Activated CD8-positive, alpha-beta memory T cell treated with anti-CD3 and anti-CD28 coated beads, Interleukin-2, amount 10 ng/mL, durations not matched to agents 7 days and 5 days (primary cell): ENCODE measurements at regions not wholly inside any gene's neighbourhood (a gene's known extent, or its start where the extent isn't known, plus 50 kb on each side); places are given as distances from the start of the nearest gene placed in this dataset.
"Not testable (repeated sequence)": the region's sequence is repeated elsewhere in the genome, so short reads cannot be mapped to it uniquely, and the experiment has no call there.

ENCODE experiments used
- ATAC-seq: fragments of 150-1000 bp; cut with Tn5 transposase; one replicate; pipeline ENCODE4 v1.10.0; 2021; ENCODE audit warnings: moderate library complexity
- CTCF ChIA-PET: fragments of 350-600 bp; sonication (Branson Sonifier 250); formaldehyde crosslinking; loops from one replicate; lab custom pipeline; 2021; ENCODE audit warnings: antibody characterized with exemption; lab: Charles Lee
- DNase-seq: peaks from one replicate; pipeline ENCODE4 v3.0.0-alpha.2; 2020
- H3K27ac Mint-ChIP-seq: one replicate; pipeline ENCODE4 v1.8.0; 2021; ENCODE audit warnings: mild to moderate bottlenecking, mixed read lengths
- H3K27me3 Mint-ChIP-seq: one replicate; pipeline ENCODE4 v1.8.0; 2021; ENCODE audit warnings: mixed read lengths
- H3K36me3 Mint-ChIP-seq: one replicate; pipeline ENCODE4 v1.8.0; 2021; ENCODE audit warnings: mild to moderate bottlenecking, mixed read lengths
- H3K4me1 Mint-ChIP-seq: one replicate; pipeline ENCODE4 v1.8.0; 2021; ENCODE audit warnings: mixed read lengths
- H3K4me3 Mint-ChIP-seq: one replicate; pipeline ENCODE4 v1.8.0; 2021; ENCODE audit warnings: mild to moderate bottlenecking, moderate library complexity, mixed read lengths
- H3K9me3 Mint-ChIP-seq: one replicate; pipeline ENCODE4 v1.8.0; 2022; ENCODE audit warnings: low read depth, mixed read lengths

- no peaks in the 10 kb centered on the region for H3K4me1 Mint-ChIP-seq
- no peak overlapping the region for H3K27ac Mint-ChIP-seq
- DNase-seq (no peak), ATAC-seq (no peak)
- no peak overlapping the region for H3K4me3 Mint-ChIP-seq
- H3K36me3 Mint-ChIP-seq: peaks cover 47% of the 10 kb centered on the region
- no peaks in the 10 kb centered on the region for H3K27me3 Mint-ChIP-seq
- CTCF ChIA-PET: interaction anchor here (1.2 kb wide), 1 partner anchor 22 kb away, joined by 3 read pairs; no protein-coding TSS in a partner anchor
- peaks cover 22% of the 10 kb centered on the region for H3K9me3 Mint-ChIP-seq
Measured at GRCh38 chr7:130853503-130854279, 119.7 kb upstream of the KLF14 start.

GRCh38 chr7:130854481-130854880 lies 120.5 kb upstream of the KLF14 start:
- H3K27ac Mint-ChIP-seq: no peak overlapping the region
- ATAC-seq (no peak), DNase-seq (no peak)
- H3K27me3 Mint-ChIP-seq: no peaks in the 10 kb centered on the region
- H3K4me3 Mint-ChIP-seq: no peak overlapping the region
- H3K9me3 Mint-ChIP-seq: peaks cover 26% of the 10 kb centered on the region
- H3K4me1 Mint-ChIP-seq: no peaks in the 10 kb centered on the region
- peaks cover 55% of the 10 kb centered on the region for H3K36me3 Mint-ChIP-seq
- CTCF ChIA-PET: no interaction called here

DNA sequence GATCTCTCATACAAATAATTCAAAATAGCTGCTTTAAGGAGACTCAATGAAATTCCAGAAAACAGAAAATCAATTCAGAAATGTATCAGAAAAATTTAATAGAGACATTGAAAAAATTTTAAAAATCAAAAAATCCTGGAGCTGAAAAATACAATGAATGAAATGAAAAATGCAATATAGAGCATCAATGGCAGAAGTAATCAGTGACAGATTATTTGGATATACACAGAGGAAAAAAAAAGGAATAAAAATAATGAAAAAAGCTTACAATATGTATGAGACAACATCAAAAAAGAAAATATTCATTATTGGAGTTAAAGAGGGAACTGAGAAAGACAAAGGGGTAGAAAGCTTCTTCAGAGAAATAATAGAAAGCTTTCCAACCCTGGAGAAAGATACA lies 122.9 kb upstream of the KLF14 start:
- no peaks in the 10 kb centered on the region for H3K27me3 Mint-ChIP-seq
- no peaks in the 10 kb centered on the region for H3K4me1 Mint-ChIP-seq
- DNase-seq: no peak
- ATAC-seq: no peak
- H3K4me3 Mint-ChIP-seq: no peak overlapping the region
- H3K27ac Mint-ChIP-seq: no peak overlapping the region
- peaks cover 78% of the 10 kb centered on the region for H3K36me3 Mint-ChIP-seq
- CTCF ChIA-PET: no interaction called here
- peaks cover 38% of the 10 kb centered on the region for H3K9me3 Mint-ChIP-seq

DNA sequence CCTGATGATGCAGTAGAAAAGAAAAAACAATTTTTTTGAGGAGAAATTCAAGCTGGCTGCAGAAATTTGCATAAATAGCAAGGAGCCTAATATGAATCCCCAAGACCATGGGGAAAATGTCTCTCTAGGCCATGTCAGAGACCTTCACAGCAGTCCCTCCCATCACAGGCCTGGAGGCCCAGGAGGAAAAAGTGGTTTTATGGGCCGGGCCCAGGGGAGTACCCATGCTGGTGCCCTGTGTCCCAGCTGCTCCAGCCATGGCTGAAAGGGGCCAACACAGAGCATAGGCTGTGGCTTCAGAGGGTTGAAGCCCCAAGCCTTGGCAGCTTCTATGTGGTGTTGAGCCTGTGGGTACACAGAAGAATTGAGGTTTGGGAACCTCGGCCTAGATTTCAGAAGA lies 126.8 kb upstream of the KLF14 start:
- H3K9me3 Mint-ChIP-seq: peaks cover 47% of the 10 kb centered on the region
- not testable (repeated sequence) for ATAC-seq

DNA sequence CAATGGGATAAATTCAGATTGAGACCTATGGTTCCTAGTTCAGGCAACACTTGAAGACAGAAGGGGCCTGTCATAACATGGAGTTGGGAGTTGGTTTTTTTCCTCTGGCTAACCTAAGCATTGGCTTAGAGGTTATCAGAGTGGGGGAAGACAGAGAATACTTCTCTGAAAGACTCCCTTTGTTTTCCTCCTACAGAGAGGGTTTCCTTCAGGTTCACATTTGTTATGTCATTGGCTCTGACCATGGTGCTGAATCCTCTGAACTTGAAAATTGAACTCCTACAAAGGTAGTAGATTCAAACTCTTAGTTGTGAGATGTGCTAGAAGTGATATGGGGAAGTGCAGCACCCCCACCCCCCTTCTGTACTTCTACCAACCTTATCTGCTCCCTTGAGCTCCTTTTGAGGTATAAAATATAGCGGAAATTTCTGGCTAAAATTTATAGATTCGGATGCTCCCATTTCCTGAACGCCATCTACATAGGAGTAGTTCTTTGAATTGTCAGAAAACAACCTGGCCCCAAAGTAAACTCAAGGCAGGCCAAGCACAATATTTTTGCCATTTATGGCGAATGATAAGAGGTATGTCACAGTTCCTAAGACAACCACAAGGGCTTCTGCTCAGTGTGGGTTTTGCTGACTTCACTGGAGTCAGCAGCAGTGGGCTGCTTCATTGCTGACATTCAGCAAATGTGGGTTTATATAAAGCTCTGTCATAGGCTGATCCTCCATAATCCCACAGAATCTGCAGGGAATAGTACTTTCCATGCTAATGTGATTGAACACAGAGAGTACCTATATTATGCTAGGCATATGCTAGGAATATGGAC lies 131.6 kb upstream of the KLF14 start:
- DNase-seq: no peak
- no peak overlapping the region for H3K27ac Mint-ChIP-seq
- CTCF ChIA-PET: no interaction called here
- H3K27me3 Mint-ChIP-seq: no peaks in the 10 kb centered on the region
- peak; percentile 27 for ATAC-seq
- no peaks in the 10 kb centered on the region for H3K4me1 Mint-ChIP-seq
- H3K36me3 Mint-ChIP-seq: peaks cover 80% of the 10 kb centered on the region
- H3K9me3 Mint-ChIP-seq: peaks cover 15% of the 10 kb centered on the region
- no peak overlapping the region for H3K4me3 Mint-ChIP-seq

More for the DNA sequence above, 126.8 kb upstream of the KLF14 start:
- H3K4me3 Mint-ChIP-seq, H3K4me1 Mint-ChIP-seq, H3K27ac Mint-ChIP-seq, H3K27me3 Mint-ChIP-seq, CTCF ChIA-PET, DNase-seq: not testable (repeated sequence)
- peaks cover 96% of the 10 kb centered on the region for H3K36me3 Mint-ChIP-seq

DNA sequence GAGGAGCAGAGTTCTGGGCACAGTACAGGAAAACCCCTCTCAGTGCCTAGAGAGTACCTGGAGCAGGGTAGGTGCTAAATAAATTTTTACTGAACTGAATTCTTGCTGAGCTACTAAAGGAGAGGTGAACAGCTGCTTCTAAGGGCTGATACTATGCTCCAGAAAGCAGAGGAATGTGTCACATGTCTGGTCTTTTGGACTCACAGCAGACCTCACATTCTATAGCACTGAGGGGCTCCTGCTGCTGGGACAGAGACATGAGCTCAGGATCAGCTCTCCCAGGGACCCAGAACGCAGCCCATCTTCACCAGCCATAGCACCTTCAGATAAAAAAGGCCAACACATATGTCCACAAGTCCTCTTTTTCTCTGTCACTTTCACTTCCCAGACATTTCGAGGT lies 133.0 kb upstream of the KLF14 start:
- H3K4me3 Mint-ChIP-seq: no peak overlapping the region
- no peaks in the 10 kb centered on the region for H3K4me1 Mint-ChIP-seq
- H3K27me3 Mint-ChIP-seq: no peaks in the 10 kb centered on the region
- no peak overlapping the region for H3K27ac Mint-ChIP-seq
- peaks cover 70% of the 10 kb centered on the region for H3K36me3 Mint-ChIP-seq
- CTCF ChIA-PET: interaction anchor here (1.4 kb wide), 1 partner anchor 9 kb away, joined by 4 read pairs; no protein-coding TSS in a partner anchor
- ATAC-seq: no peak
- H3K9me3 Mint-ChIP-seq: peaks cover 9% of the 10 kb centered on the region
- DNase-seq: no peak

DNA sequence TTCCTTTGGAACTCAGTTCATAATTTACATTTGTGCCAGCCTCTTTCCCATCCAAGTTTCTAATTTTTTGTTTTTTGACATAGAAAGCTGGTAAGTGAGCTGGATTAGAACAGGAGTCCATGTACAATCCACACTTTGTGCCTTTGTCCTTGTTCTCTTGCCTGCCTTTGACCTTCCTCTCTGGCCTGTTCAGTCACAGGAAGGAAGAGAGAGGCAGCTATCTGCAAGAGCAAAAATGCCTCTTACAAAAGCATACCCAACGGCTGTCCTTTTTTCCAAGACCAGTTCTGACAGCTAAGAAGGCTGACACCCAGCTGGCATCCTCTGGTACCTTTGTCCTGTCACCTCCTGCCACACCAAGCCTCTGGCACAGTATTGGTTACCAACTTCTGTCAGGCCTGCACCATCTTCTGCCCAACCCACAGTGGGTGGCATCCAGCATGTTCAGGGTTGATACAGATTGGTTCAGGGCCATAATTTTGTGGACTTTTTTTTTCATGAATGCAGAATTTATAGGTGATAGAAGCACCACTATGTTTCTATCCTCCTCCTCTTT lies 133.7 kb upstream of the KLF14 start:
- Mint-ChIP-seq H3K27ac (no peak overlapping the region), H3K27me3 (no peaks in the 10 kb centered on the region), H3K4me3 (no peak overlapping the region), H3K9me3 (peaks cover 8% of the 10 kb centered on the region), H3K36me3 (peaks cover 69% of the 10 kb centered on the region), H3K4me1 (no peaks in the 10 kb centered on the region)
- CTCF ChIA-PET: interaction anchor here (1.4 kb wide), 1 partner anchor 8 kb away, joined by 4 read pairs; no protein-coding TSS in a partner anchor
- ATAC-seq (no peak), DNase-seq (no peak)

- CTCF ChIA-PET: interaction anchor here (1.4 kb wide), 1 partner anchor 8 kb away, joined by 4 read pairs; no protein-coding TSS in a partner anchor
- H3K4me1 Mint-ChIP-seq: no peaks in the 10 kb centered on the region
- no peaks in the 10 kb centered on the region for H3K27me3 Mint-ChIP-seq
- peaks cover 67% of the 10 kb centered on the region for H3K36me3 Mint-ChIP-seq
- ATAC-seq: no peak
- no peak overlapping the region for H3K27ac Mint-ChIP-seq
- peaks cover 8% of the 10 kb centered on the region for H3K9me3 Mint-ChIP-seq
- no peak for DNase-seq
- no peak overlapping the region for H3K4me3 Mint-ChIP-seq
Measured at GRCh38 chr7:130868139-130868538, 134.1 kb upstream of the KLF14 start.

- peaks cover 9% of the 10 kb centered on the region for H3K4me1 Mint-ChIP-seq
- CTCF ChIA-PET: no interaction called here
- ATAC-seq (no peak), DNase-seq (no peak)
- H3K27me3 Mint-ChIP-seq: no peaks in the 10 kb centered on the region
- H3K9me3 Mint-ChIP-seq: no peaks in the 10 kb centered on the region
- no peak overlapping the region for H3K4me3 Mint-ChIP-seq
- H3K27ac Mint-ChIP-seq: no peak overlapping the region
- H3K36me3 Mint-ChIP-seq: peaks cover 63% of the 10 kb centered on the region
Measured at GRCh38 chr7:130869918-130870317, 135.9 kb upstream of the KLF14 start.

- peak overlapping the region; percentile 16 for H3K27ac Mint-ChIP-seq
- peaks cover 17% of the 10 kb centered on the region for H3K4me1 Mint-ChIP-seq
- H3K27me3 Mint-ChIP-seq: no peaks in the 10 kb centered on the region
- no peak overlapping the region for H3K4me3 Mint-ChIP-seq
- CTCF ChIA-PET: interaction anchor here (0.6 to 1.7 kb wide), 3 partner anchors 10 to 168 kb away, joined by 3 to 5 read pairs (median 5); no protein-coding TSS in a partner anchor
- H3K36me3 Mint-ChIP-seq: peaks cover 53% of the 10 kb centered on the region
- no peaks in the 10 kb centered on the region for H3K9me3 Mint-ChIP-seq
- DNase-seq (no peak), ATAC-seq (no peak)
Measured at GRCh38 chr7:130872341-130872740, 138.3 kb upstream of the KLF14 start.

GRCh38 chr7:130872756-130873448 lies 138.9 kb upstream of the KLF14 start:
- no peak overlapping the region for H3K27ac Mint-ChIP-seq
- no peaks in the 10 kb centered on the region for H3K27me3 Mint-ChIP-seq
- H3K9me3 Mint-ChIP-seq: no peaks in the 10 kb centered on the region
- peaks cover 50% of the 10 kb centered on the region for H3K36me3 Mint-ChIP-seq
- no peak overlapping the region for H3K4me3 Mint-ChIP-seq
- H3K4me1 Mint-ChIP-seq: peaks cover 22% of the 10 kb centered on the region
- ATAC-seq (no peak), DNase-seq (no peak)
- CTCF ChIA-PET: interaction anchor here (1.7 kb wide), 1 partner anchor 24 kb away, joined by 5 read pairs; no protein-coding TSS in a partner anchor

DNA sequence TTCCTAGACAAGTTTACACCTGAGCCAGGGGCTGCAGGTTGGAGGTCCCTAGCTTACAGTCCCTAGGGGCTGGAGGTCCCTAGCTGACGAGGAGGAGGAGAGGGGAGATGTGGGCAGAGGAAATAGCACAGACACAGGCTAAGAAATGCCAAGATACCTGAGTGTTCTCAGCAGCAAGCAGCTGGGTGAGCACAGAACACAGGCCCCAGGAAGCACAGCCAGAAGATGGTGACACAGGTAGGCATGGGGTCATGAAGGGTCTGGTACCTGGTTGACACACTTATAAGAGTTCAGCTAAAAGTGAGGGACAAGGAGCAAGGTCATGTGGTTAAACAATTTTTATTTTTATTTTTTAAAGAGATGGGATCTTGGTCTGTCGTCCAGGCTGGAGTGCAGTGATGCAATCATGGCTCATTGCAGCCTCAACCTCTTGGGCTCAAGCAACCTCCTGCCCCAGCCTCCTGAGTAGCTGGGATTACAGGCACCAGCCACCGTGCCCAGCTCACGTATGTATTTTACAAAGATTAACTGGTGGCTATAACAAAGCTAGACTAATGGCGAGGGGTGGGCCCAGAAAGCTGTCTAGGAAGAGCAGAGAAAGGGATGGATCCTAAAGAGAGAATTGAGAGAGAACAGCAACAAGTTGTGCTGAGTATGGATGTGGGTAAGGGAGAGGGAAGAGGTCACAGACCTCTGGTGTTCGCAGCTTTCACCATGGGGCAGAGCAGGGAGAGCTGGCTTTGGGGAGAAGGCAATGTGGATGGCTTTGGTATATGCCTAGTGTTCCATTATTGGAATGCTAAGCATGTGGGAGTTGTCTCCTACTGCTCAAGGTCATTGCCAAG lies 140.3 kb upstream of the KLF14 start:
- Mint-ChIP-seq H3K4me3 (no peak overlapping the region), H3K27ac (peak overlapping the region; percentile 56), H3K9me3 (no peaks in the 10 kb centered on the region), H3K36me3 (peaks cover 48% of the 10 kb centered on the region), H3K4me1 (peaks cover 30% of the 10 kb centered on the region), H3K27me3 (no peaks in the 10 kb centered on the region)
- CTCF ChIA-PET: interaction anchor here (1.3 to 2.0 kb wide), 7 partner anchors 9 to 127 kb away, joined by 4 to 11 read pairs (median 5); no protein-coding TSS in a partner anchor
- DNase-seq: no peak
- ATAC-seq: no peak
